ENCODE measurements at regions not wholly inside any gene's neighbourhood (a gene's known extent, or its start where the extent isn't known, plus 50 kb on each side); places are given as distances from the start of the nearest gene placed in this dataset.

DNA sequence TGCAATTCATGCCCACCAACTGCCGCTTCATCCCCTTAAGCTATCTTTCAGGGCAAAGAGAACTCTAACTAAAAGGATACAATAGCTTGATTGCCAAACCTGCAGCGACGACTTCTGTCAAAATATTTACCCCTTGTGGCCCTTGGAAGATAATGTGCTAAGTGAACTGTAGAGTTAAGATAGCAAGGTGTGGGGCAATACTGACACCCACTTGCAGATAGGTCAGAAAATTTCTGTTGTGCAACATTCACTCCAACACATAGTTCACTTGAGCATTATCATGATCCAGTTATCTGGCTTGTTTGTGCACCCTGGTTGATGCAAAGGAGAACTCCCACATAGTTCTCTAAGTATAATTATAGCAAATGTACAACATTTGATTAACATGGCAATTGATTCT, 55.6 kb downstream of the RHOXF2B start:
- H3K27ac ChIP-seq (ENCODE audit: control insufficient read depth, insufficient read depth, low read length) = no peak overlapping the region
- no peak for TF ChIP-seq EZH2 (IDR thresholded peaks at IDR 0.05; ENCODE audit: low read length)
- H3K4me2 ChIP-seq (ENCODE audit: control insufficient read depth, extremely low read depth, insufficient read depth, low read depth, low read length) = no peak overlapping the region
- DNase-seq (ENCODE audit: low read depth, low spot score) (no peak), FAIRE-seq (no peak)
- no peaks in the 10 kb centered on the region for H3K9me3 ChIP-seq (ENCODE audit: control insufficient read depth, low read depth, low read length)
- no peaks in the 10 kb centered on the region for H4K20me1 ChIP-seq (ENCODE audit: control insufficient read depth, extremely low read depth, insufficient read depth, low read length)
- no peaks in the 10 kb centered on the region for H3K27me3 ChIP-seq (ENCODE audit: control insufficient read depth, extremely low read depth, insufficient read depth, low read length)
- no peaks in the 10 kb centered on the region for H3K36me3 ChIP-seq (ENCODE audit: control insufficient read depth in 2 of 2, extremely low read depth in 1 of 2, insufficient read depth in 2 of 2, low read length in 2 of 2)
- no peaks in the 10 kb centered on the region for H3K9me1 ChIP-seq (ENCODE audit: control insufficient read depth, extremely low read depth, insufficient read depth, low read length)
- H3K9ac ChIP-seq (ENCODE audit: control insufficient read depth, extremely low read depth, insufficient read depth, low read length) = no peak overlapping the region
- H3K4me1 ChIP-seq (ENCODE audit: control insufficient read depth, extremely low read depth, insufficient read depth, low read length) = no peaks in the 10 kb centered on the region
- dilution Hi-C loops (cut with MboI; ENCODE audit: extremely low pct_ligation_motif_present, low sequenced_read_pairs) = no loop called here
- no peak overlapping the region for H2AFZ ChIP-seq (ENCODE audit: control insufficient read depth, low read length)
- H3K4me3 ChIP-seq (ENCODE audit: control insufficient read depth in 2 of 3, extremely low read depth in 1 of 3, insufficient read depth in 2 of 3, low read depth in 1 of 3, low read length in 3 of 3) = no peak overlapping the region
- H3K79me2 ChIP-seq (ENCODE audit: control insufficient read depth, insufficient read depth, low read length) = no peaks in the 10 kb centered on the region

DNA sequence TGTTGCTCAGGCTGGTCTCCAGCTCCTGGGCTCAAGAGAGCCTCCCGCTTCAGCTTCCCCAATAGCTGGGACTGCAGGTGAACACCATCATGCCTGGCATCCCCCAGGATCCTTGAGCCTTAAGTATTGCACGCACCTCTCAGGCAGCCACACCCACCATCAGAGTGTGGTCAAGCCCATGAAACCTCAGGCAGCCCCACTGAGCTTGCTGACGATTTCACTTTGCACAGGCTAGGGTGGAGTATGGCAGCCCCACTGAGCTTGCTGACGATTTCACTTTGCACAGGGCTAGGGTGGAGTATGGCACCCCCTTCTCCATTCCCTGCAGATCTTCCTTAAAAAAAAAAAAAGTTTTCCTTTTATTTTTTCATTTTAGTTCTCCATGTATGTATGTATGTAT, 57.2 kb downstream of the RHOXF2B start:
- TF ChIP-seq, protein P1, sequence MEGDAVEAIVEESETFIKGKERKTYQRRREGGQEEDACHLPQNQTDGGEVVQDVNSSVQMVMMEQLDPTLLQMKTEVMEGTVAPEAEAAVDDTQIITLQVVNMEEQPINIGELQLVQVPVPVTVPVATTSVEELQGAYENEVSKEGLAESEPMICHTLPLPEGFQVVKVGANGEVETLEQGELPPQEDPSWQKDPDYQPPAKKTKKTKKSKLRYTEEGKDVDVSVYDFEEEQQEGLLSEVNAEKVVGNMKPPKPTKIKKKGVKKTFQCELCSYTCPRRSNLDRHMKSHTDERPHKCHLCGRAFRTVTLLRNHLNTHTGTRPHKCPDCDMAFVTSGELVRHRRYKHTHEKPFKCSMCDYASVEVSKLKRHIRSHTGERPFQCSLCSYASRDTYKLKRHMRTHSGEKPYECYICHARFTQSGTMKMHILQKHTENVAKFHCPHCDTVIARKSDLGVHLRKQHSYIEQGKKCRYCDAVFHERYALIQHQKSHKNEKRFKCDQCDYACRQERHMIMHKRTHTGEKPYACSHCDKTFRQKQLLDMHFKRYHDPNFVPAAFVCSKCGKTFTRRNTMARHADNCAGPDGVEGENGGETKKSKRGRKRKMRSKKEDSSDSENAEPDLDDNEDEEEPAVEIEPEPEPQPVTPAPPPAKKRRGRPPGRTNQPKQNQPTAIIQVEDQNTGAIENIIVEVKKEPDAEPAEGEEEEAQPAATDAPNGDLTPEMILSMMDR (optimal IDR thresholded peaks at IDR 0.05 in 1 of 3, IDR thresholded peaks at IDR 0.05 in 1 of 3, conservative IDR thresholded peaks at IDR 0.05 in 1 of 3; ENCODE audit: extremely low read depth in 1 of 3, insufficient read depth in 2 of 3, low read length in 3 of 3) = no peak
- TF ChIP-seq EZH2 (IDR thresholded peaks at IDR 0.05; ENCODE audit: low read length) = no peak
- Histone ChIP-seq H3K9me3 (ENCODE audit: control insufficient read depth, low read depth, low read length) (no peaks in the 10 kb centered on the region), H3K27me3 (ENCODE audit: control insufficient read depth, extremely low read depth, insufficient read depth, low read length) (peaks cover 10% of the 10 kb centered on the region), H3K27ac (ENCODE audit: control insufficient read depth, insufficient read depth, low read length) (no peak overlapping the region), H3K4me3 (ENCODE audit: control insufficient read depth in 2 of 3, extremely low read depth in 1 of 3, insufficient read depth in 2 of 3, low read depth in 1 of 3, low read length in 3 of 3) (no peak overlapping the region), H3K9ac (ENCODE audit: control insufficient read depth, extremely low read depth, insufficient read depth, low read length) (no peak overlapping the region), H3K36me3 (ENCODE audit: control insufficient read depth in 2 of 2, extremely low read depth in 1 of 2, insufficient read depth in 2 of 2, low read length in 2 of 2) (no peaks in the 10 kb centered on the region), H4K20me1 (ENCODE audit: control insufficient read depth, extremely low read depth, insufficient read depth, low read length) (no peaks in the 10 kb centered on the region), H3K9me1 (ENCODE audit: control insufficient read depth, extremely low read depth, insufficient read depth, low read length) (no peaks in the 10 kb centered on the region), H3K79me2 (ENCODE audit: control insufficient read depth, insufficient read depth, low read length) (no peaks in the 10 kb centered on the region), H2AFZ (ENCODE audit: control insufficient read depth, low read length) (no peak overlapping the region), H3K4me1 (ENCODE audit: control insufficient read depth, extremely low read depth, insufficient read depth, low read length) (no peaks in the 10 kb centered on the region), H3K4me2 (ENCODE audit: control insufficient read depth, extremely low read depth, insufficient read depth, low read depth, low read length) (no peak overlapping the region)
- dilution Hi-C loops (cut with MboI; ENCODE audit: extremely low pct_ligation_motif_present, low sequenced_read_pairs) = no loop called here
- DNase-seq (ENCODE audit: low read depth, low spot score) (no peak), FAIRE-seq (no peak)

DNA sequence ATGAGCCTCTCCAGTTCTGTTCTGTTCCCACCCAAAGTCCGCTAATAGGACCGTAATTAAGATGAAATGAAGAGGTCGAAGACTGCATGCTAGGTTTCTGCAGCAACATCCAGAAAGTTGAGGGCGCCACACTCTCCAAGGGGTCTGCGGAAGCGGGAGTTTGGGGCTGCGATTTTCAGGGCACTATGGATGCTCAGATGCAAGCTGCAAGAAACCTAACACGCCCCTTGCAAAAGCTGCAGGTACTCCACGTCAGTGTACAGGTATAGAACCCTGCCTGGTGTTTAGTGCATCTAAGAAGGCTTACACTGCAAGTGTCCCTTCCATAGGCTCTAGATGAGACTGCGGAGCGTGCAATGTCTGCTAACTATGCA, 61.4 kb downstream of the RHOXF2B start:
- peaks cover 21% of the 10 kb centered on the region for H3K27me3 ChIP-seq (ENCODE audit: control insufficient read depth, extremely low read depth, insufficient read depth, low read length)
- no peak for FAIRE-seq
- H3K4me2 ChIP-seq (ENCODE audit: control insufficient read depth, extremely low read depth, insufficient read depth, low read depth, low read length) = peak overlapping the region; percentile 37

More for the DNA sequence above, 61.4 kb downstream of the RHOXF2B start:
- H2AFZ ChIP-seq (ENCODE audit: control insufficient read depth, low read length) = no peak overlapping the region
- dilution Hi-C loops (cut with MboI; ENCODE audit: extremely low pct_ligation_motif_present, low sequenced_read_pairs) = no loop called here
- H3K4me1 ChIP-seq (ENCODE audit: control insufficient read depth, extremely low read depth, insufficient read depth, low read length) = no peaks in the 10 kb centered on the region
- H4K20me1 ChIP-seq (ENCODE audit: control insufficient read depth, extremely low read depth, insufficient read depth, low read length) = no peaks in the 10 kb centered on the region
- no peaks in the 10 kb centered on the region for H3K36me3 ChIP-seq (ENCODE audit: control insufficient read depth in 2 of 2, extremely low read depth in 1 of 2, insufficient read depth in 2 of 2, low read length in 2 of 2)
- DNase-seq (ENCODE audit: low read depth, low spot score) = no peak
- H3K9me3 ChIP-seq (ENCODE audit: control insufficient read depth, low read depth, low read length) = no peaks in the 10 kb centered on the region
- TF ChIP-seq EZH2 (IDR thresholded peaks at IDR 0.05; ENCODE audit: low read length) = no peak
- TF ChIP-seq, protein P1 (optimal IDR thresholded peaks at IDR 0.05 in 1 of 3, IDR thresholded peaks at IDR 0.05 in 1 of 3, conservative IDR thresholded peaks at IDR 0.05 in 1 of 3; ENCODE audit: extremely low read depth in 1 of 3, insufficient read depth in 2 of 3, low read length in 3 of 3) = no peak
- H3K9ac ChIP-seq (ENCODE audit: control insufficient read depth, extremely low read depth, insufficient read depth, low read length) = no peak overlapping the region
- H3K9me1 ChIP-seq (ENCODE audit: control insufficient read depth, extremely low read depth, insufficient read depth, low read length) = no peaks in the 10 kb centered on the region
- no peak overlapping the region for H3K4me3 ChIP-seq (ENCODE audit: control insufficient read depth in 2 of 3, extremely low read depth in 1 of 3, insufficient read depth in 2 of 3, low read depth in 1 of 3, low read length in 3 of 3)
- no peak overlapping the region for H3K27ac ChIP-seq (ENCODE audit: control insufficient read depth, insufficient read depth, low read length)
- H3K79me2 ChIP-seq (ENCODE audit: control insufficient read depth, insufficient read depth, low read length) = no peaks in the 10 kb centered on the region
